ENCODE measurements at regions not wholly inside any gene's neighbourhood (a gene's known extent, or its start where the extent isn't known, plus 50 kb on each side); places are given as distances from the start of the nearest gene placed in this dataset.

GRCh38 chr10:55629793-55630490, 731.1 kb downstream of the ZWINT start:
- Histone ChIP-seq H4K20me1 (replicated peaks in 1 of 2; ENCODE audit: control insufficient read depth in 1 of 2, insufficient read depth in 2 of 2, low read length in 2 of 2) (no peaks in the 10 kb centered on the region), H3K14ac (ENCODE audit: insufficient read length) (no peak overlapping the region), H3K23ac (ENCODE audit: insufficient read length) (no peak overlapping the region), H3K79me1 (ENCODE audit: low read depth, low read length) (no peaks in the 10 kb centered on the region), H2BK120ac (replicated peaks; ENCODE audit: low read depth, low read length) (no peak overlapping the region), H4K8ac (ENCODE audit: extremely low read depth, insufficient read depth, low read length) (no peak overlapping the region), H2BK12ac (ENCODE audit: low read depth, low read length) (no peak overlapping the region), H3K23me2 (ENCODE audit: low read depth, low read length) (peaks cover 27% of the 10 kb centered on the region), H3K56ac (replicated peaks; ENCODE audit: insufficient read length, low read depth, low read length) (no peak overlapping the region), H3K18ac (ENCODE audit: extremely low read depth, low read length) (no peak overlapping the region), H3K4me1 (replicated peaks in 1 of 4; ENCODE audit: control insufficient read depth in 3 of 4, insufficient read depth in 4 of 4, low read length in 3 of 4) (peaks cover 0 to 8% (median 0%) of the 10 kb centered on the region in 4 experiments; a peak in 3 of 7 replicates), H3K9ac (replicated peaks in 1 of 4; ENCODE audit: extremely low read depth in 1 of 4, low read depth in 3 of 4, low read length in 3 of 4) (no peak overlapping the region; a peak in 1 of 7 replicates), H3K4me3 (ENCODE audit: extremely low read depth in 1 of 4, insufficient read depth in 2 of 4, low read depth in 3 of 4, low read length in 4 of 4) (peak overlapping the region; percentile 53 to 81 (median 71)), H2AFZ (ENCODE audit: low read length) (peak overlapping the region; percentile 94), H3K4ac (replicated peaks; ENCODE audit: insufficient read length, low read depth, low read length) (no peak overlapping the region), H3K36me3 (ENCODE audit: control insufficient read depth in 2 of 4, insufficient read depth in 4 of 4, low read length in 3 of 4) (no peaks in the 10 kb centered on the region), H4K91ac (replicated peaks; ENCODE audit: insufficient read length, low read length) (no peak overlapping the region), H3K27me3 (replicated peaks in 1 of 4; ENCODE audit: control insufficient read depth in 3 of 4, extremely low read depth in 1 of 4, insufficient read depth in 3 of 4, low read length in 3 of 4) (peaks cover 0 to 23% (median 13%) of the 10 kb centered on the region in 4 experiments), H3K9me3 (ENCODE audit: insufficient read depth in 2 of 2, low read depth in 1 of 2, low read length in 1 of 2) (no peaks in the 10 kb centered on the region), H2BK5ac (ENCODE audit: low read depth, low read length) (peak overlapping the region; percentile 8; the same call in 1 of the 2 replicates), H3K27ac (ENCODE audit: low read depth, low read length) (no peak overlapping the region), H3K4me2 (ENCODE audit: insufficient read depth in 1 of 2, low read depth in 2 of 2, low read length in 2 of 2) (peak overlapping the region; percentile 95 to 96; a peak in 3 of 4 replicates), H2BK15ac (ENCODE audit: low read length) (no peak overlapping the region), H2BK20ac (ENCODE audit: low read length) (no peak overlapping the region), H3K79me2 (ENCODE audit: control insufficient read depth in 1 of 2, insufficient read depth in 2 of 2, low read length in 2 of 2) (no peaks in the 10 kb centered on the region), H2AK5ac (ENCODE audit: low read depth, low read length) (no peak overlapping the region), H4K5ac (ENCODE audit: insufficient read length, low read depth, low read length) (no peak overlapping the region)
- FAIRE-seq, result no peak
- POLR2A ChIA-PET (ENCODE audit: partially characterized antibody), result interaction anchor here (0.6 kb wide), 1 partner anchor 697 kb away, joined by 3 read pairs; no protein-coding TSS in a partner anchor
- DNase-seq (ENCODE audit: low read depth in 1 of 2, low spot score in 2 of 2), result peak in 1 of 2 experiments; percentile 50
- CTCF ChIA-PET (ENCODE audit: partially characterized antibody), result interaction anchor here (0.5 to 3.0 kb wide), 27 partner anchors 10 to 1510 kb away, joined by 3 to 20 read pairs (median 3); no protein-coding TSS in a partner anchor
- 9% methylated on average over 21 of the region's 21 CpGs; no CpG with 5 or more reads in 1 of the 2 experiments for WGBS, 2 experiments (ENCODE audit: extremely low coverage in 1 of 2, insufficient coverage in 1 of 2, insufficient read length in 1 of 2, insufficient replicate concordance in 2 of 2, low coverage in 1 of 2, low lambda C conversion rate in 2 of 2, missing lambda C conversion rate in 1 of 2)
- TF ChIP-seq ATF2 (IDR thresholded peaks at IDR 0.05; ENCODE audit: low read length), result no peak
- TF ChIP-seq JUN (IDR thresholded peaks at IDR 0.05; ENCODE audit: low read depth, low read length), result no peak
- no peak for TF ChIP-seq CHD1 (IDR thresholded peaks at IDR 0.05; ENCODE audit: low read depth, low read length)
- no peak for TF ChIP-seq SP2 (IDR thresholded peaks at IDR 0.05; ENCODE audit: low read length)
- TF ChIP-seq CEBPB (IDR thresholded peaks at IDR 0.05; ENCODE audit: low read depth, low read length), result no peak
- no peak for TF ChIP-seq TEAD4 (IDR thresholded peaks at IDR 0.05; ENCODE audit: low read depth, low read length)
- TF ChIP-seq SIN3A (conservative IDR thresholded peaks at IDR 0.05 in 1 of 2, IDR thresholded peaks at IDR 0.05 in 1 of 2; ENCODE audit: low read depth in 1 of 2, low read length in 2 of 2), result no peak
- no peak for TF ChIP-seq SRF (IDR thresholded peaks at IDR 0.05; ENCODE audit: low read depth, low read length)
- no peak; the same call in none of the 2 replicates for TF ChIP-seq SUZ12 (IDR thresholded peaks at IDR 0.05; ENCODE audit: low read length)
- TF ChIP-seq RAD21 (IDR thresholded peaks at IDR 0.05 in 1 of 2, conservative IDR thresholded peaks at IDR 0.05 in 1 of 2; ENCODE audit: low read depth in 2 of 2, low read length in 2 of 2), result peak; percentile 12 to 28; a peak in 2 of 4 replicates
- no peak for TF ChIP-seq RFX5 (IDR thresholded peaks at IDR 0.05; ENCODE audit: borderline replicate concordance, low read depth, low read length)

Data from H1 (cell line).